Transverse colon (tissue), 4 donors: ENCODE measurements at regions not wholly inside any gene's neighbourhood (a gene's known extent, or its start where the extent isn't known, plus 50 kb on each side); places are given as distances from the start of the nearest gene placed in this dataset.

Experiments
- DNase-seq: peaks from one replicate; pipeline ENCODE4 v3.0.0-alpha.2; 2019
- H3K27ac ChIP-seq, 4 donors: fragments of 200-600 bp; sonication (generic); 2 replicates each; pipeline ENCODE4 v1.5.1; 2016 to 2018; ENCODE audit warnings: inconsistent platforms in 4 of 4
- H3K27me3 ChIP-seq: fragments of 200-600 bp; sonication (generic); 2 replicates; pipeline ENCODE4 v1.5.1; 2017; ENCODE audit warnings: inconsistent platforms
- H3K36me3 ChIP-seq, 4 donors: fragments of 200-600 bp; sonication (generic); 2 replicates each; pipeline ENCODE4 v1.5.1; 2017 to 2019; ENCODE audit warnings: inconsistent platforms in 4 of 4
- H3K4me1 ChIP-seq, 4 donors: fragments of 200-600 bp; sonication (generic); 2 replicates each; pipeline ENCODE4 v1.5.1; 2017 to 2020; ENCODE audit warnings: inconsistent platforms in 4 of 4
- H3K4me3 ChIP-seq, 4 donors: fragments of 200-600 bp; sonication (generic); 1 replicate in 1 of 4; 2 replicates in 3 of 4; pipeline versions ENCODE4 v1.5.1 to v1.6.1; 2017 to 2019; ENCODE audit warnings: inconsistent platforms in 4 of 4
- H3K9me3 ChIP-seq, 2 donors: fragments of 200-600 bp; sonication (generic); 2 replicates each; pipeline ENCODE4 v1.5.1; 2017 to 2019; ENCODE audit warnings: inconsistent platforms in 2 of 2
- EP300 ChIP-seq: sonication (generic); formaldehyde crosslinking; IDR thresholded peaks from one replicate; pipeline ENCODE4 v1.6.1; 2017; ENCODE audit warnings: antibody characterized with exemption, low read depth
- POLR2A ChIP-seq: fragments of 450-650 bp; IDR thresholded peaks from one replicate; pipeline ENCODE4 v1.6.1; 2016; ENCODE audit warnings: antibody characterized with exemption, mild to moderate bottlenecking, moderate library complexity
- POLR2AphosphoS5 ChIP-seq, 3 donors: sonication (generic); formaldehyde crosslinking; IDR thresholded peaks; one replicate each; pipeline ENCODE4 v1.6.1; 2016; ENCODE audit warnings: antibody characterized with exemption in 3 of 3
- WGBS, 2 donors: methylation state at CpG; one replicate each; pipeline ENCODE4 v1.1.5; 2018; ENCODE audit warnings: low coverage in 1 of 2; 5-methylcytosine and 5-hydroxymethylcytosine counted together
- in situ Hi-C, 4 donors: fragments of 200-750 bp; cut with MboI; loops; one replicate each; pipeline versions ENCODE4 v1.15.0 to v1.15.1; 2017; ENCODE audit warnings: low sequenced_read_pairs in 3 of 4, low pct_ligation_motif_present in 1 of 4, low pct_unique_long_range_greater_than_20kb in 1 of 4
- intact Hi-C: fragments of 100-400 bp; cut with DNase I; formaldehyde crosslinking; loops from one replicate; pipeline ENCODE4 v1.15.1; 2023; ENCODE audit warnings: low total_unique reads
- TF ChIP-seq, protein P1 (sequence below), 5 experiments: fragments of 200-600 bp in 3 of 5; fragments of 450-650 bp in 2 of 5; sonication (generic) in 3 of 5; IDR thresholded peaks; 1 replicate in 2 of 5; 2 replicates in 3 of 5; pipeline ENCODE4 v1.5.1; 2016 to 2017; ENCODE audit warnings: antibody characterized with exemption in 5 of 5, inconsistent platforms in 3 of 5, mild to moderate bottlenecking in 2 of 5, moderate library complexity in 1 of 5

DNA sequence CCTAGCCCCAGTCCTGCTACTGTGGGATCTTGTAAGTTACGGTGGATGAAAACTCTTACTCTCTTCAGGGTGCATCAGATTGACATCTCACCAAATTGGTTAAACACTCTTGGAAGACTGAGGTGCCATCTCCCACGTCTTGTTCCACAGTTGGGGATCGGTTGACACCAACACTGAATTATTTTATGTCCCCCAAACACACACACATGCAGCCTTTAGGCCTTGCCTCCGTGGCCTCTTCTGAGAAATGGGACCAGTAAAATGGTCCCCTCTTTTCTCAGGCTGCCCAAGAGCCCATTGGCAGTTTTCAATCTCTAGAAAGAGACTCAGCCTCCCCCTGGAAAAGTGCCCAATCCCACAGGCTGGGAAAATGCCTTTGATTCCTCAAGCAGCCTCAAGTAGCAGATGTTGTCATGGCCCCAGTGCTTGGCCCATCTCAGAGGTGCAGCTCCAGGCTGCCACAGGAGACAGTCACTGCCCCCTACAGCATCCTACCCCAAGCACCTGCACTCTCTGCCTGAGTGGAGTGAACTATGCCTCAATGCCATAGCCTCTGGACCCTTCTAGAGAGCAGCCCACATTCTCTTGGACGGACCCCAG lies 163.9 kb downstream of the ANKRD60 start:
- Histone ChIP-seq H3K36me3 (no peaks in the 10 kb centered on the region), H3K4me1 (no peaks in the 10 kb centered on the region), H3K27ac (no peak overlapping the region), H3K4me3 (no peak overlapping the region), H3K9me3 (peaks cover 0 to 4% of the 10 kb centered on the region in 2 donors), H3K27me3 (no peaks in the 10 kb centered on the region)
- in situ Hi-C loops (loop anchor here in 1 of 4 donors (25.0 kb wide), 1 partner anchor 98 kb away; a partner anchor contains a TSS), intact Hi-C loops (no loop called here)
- no peak for DNase-seq
- WGBS, 2 donors = 92% methylated on average over 5 of the region's 5 CpGs; no CpG with 5 or more reads in 1 of the 2 donors
- TF ChIP-seq POLR2AphosphoS5 (IDR thresholded peaks at IDR 0.05) (no peak), EP300 (no peak), POLR2A (no peak)
- TF ChIP-seq, protein P1, sequence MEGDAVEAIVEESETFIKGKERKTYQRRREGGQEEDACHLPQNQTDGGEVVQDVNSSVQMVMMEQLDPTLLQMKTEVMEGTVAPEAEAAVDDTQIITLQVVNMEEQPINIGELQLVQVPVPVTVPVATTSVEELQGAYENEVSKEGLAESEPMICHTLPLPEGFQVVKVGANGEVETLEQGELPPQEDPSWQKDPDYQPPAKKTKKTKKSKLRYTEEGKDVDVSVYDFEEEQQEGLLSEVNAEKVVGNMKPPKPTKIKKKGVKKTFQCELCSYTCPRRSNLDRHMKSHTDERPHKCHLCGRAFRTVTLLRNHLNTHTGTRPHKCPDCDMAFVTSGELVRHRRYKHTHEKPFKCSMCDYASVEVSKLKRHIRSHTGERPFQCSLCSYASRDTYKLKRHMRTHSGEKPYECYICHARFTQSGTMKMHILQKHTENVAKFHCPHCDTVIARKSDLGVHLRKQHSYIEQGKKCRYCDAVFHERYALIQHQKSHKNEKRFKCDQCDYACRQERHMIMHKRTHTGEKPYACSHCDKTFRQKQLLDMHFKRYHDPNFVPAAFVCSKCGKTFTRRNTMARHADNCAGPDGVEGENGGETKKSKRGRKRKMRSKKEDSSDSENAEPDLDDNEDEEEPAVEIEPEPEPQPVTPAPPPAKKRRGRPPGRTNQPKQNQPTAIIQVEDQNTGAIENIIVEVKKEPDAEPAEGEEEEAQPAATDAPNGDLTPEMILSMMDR (IDR thresholded peaks at IDR 0.05) = no peak

DNA sequence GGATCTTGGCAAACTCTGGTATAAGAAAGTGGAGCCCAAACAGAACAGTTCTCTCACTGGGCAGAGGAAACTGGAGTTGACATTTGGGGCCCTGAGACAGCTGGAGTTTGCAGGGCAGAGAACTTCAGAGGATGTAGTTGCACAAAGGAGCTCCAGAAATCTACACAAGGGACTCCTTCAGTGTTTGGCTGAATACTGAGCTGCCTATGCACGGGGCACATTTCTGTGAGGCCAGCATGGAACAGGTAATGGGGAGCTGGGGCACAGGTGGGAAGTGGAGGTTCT lies 169.3 kb downstream of the ANKRD60 start:
- TF ChIP-seq, protein P1 (IDR thresholded peaks at IDR 0.05) = no peak
- TF ChIP-seq POLR2A (no peak), POLR2AphosphoS5 (IDR thresholded peaks at IDR 0.05) (no peak), EP300 (no peak)
- 67% methylated on average over 1 of the region's 1 CpG; no CpG with 5 or more reads in 1 of the 2 donors for WGBS, 2 donors
- in situ Hi-C loops (loop anchor here in 1 of 4 donors (25.0 kb wide), 1 partner anchor 103 kb away; a partner anchor contains a TSS), intact Hi-C loops (no loop called here)
- H3K4me1 ChIP-seq = peaks cover 0 to 5% (median 0%) of the 10 kb centered on the region in 4 donors
- H3K27me3 ChIP-seq = no peaks in the 10 kb centered on the region
- H3K4me3 ChIP-seq = no peak overlapping the region
- H3K36me3 ChIP-seq = no peaks in the 10 kb centered on the region
- no peak overlapping the region for H3K27ac ChIP-seq
- peaks cover 0 to 4% of the 10 kb centered on the region in 2 donors for H3K9me3 ChIP-seq
- DNase-seq = no peak

DNA sequence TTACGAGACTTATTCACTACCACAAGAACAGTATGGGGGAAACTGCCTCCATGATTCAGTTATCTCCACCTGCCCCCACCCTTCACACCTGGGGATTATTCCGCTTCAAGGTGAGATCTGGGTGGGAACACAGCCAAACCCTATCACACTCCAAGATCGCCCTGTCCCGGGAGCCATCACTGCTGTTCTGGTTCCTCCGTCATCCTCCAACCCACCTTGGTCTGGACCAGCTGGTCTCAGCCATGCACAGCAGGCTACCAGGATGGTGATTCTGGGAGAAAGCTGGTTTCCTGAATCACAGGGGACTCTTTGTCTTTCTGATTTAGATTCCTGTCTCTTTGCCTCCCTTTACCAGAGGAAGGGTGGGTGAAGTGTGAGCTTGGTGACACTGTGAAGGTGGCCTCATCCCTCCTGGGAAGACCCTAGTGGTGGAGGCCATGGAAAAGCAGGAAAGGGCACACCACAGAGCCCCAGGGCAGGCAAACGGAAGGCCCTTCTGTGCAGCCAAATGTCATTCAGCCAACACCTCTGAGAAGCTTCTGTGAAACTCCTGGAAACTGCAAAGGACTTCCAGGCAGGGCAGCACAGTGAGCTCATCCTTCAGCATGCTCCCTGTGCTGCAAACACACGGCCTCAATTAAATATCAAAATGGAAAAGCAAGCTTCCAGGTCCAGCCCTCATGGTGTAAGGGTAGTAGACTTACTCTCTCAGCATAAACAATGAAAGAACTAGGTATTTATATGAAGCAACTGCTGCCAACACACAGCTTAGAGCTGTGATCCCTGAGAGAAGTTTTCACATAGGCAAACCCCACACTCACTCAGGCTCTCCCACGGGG lies 169.8 kb downstream of the ANKRD60 start:
- 76% methylated on average over 8 of the region's 8 CpGs; no CpG with 5 or more reads in 1 of the 2 donors for WGBS, 2 donors
- H3K4me3 ChIP-seq = no peak overlapping the region
- no peak overlapping the region for H3K27ac ChIP-seq
- peaks cover 0 to 5% (median 0%) of the 10 kb centered on the region in 4 donors for H3K4me1 ChIP-seq
- in situ Hi-C loops = loop anchor here in 1 of 4 donors (25.0 kb wide), 1 partner anchor 104 kb away; a partner anchor contains a TSS
- TF ChIP-seq POLR2A (no peak), EP300 (no peak), POLR2AphosphoS5 (IDR thresholded peaks at IDR 0.05) (no peak)
- TF ChIP-seq, protein P1 (IDR thresholded peaks at IDR 0.05) = no peak
- no peaks in the 10 kb centered on the region for H3K27me3 ChIP-seq
- intact Hi-C loops = no loop called here
- peaks cover 0 to 4% of the 10 kb centered on the region in 2 donors for H3K9me3 ChIP-seq
- no peak for DNase-seq
- H3K36me3 ChIP-seq = no peaks in the 10 kb centered on the region

DNA sequence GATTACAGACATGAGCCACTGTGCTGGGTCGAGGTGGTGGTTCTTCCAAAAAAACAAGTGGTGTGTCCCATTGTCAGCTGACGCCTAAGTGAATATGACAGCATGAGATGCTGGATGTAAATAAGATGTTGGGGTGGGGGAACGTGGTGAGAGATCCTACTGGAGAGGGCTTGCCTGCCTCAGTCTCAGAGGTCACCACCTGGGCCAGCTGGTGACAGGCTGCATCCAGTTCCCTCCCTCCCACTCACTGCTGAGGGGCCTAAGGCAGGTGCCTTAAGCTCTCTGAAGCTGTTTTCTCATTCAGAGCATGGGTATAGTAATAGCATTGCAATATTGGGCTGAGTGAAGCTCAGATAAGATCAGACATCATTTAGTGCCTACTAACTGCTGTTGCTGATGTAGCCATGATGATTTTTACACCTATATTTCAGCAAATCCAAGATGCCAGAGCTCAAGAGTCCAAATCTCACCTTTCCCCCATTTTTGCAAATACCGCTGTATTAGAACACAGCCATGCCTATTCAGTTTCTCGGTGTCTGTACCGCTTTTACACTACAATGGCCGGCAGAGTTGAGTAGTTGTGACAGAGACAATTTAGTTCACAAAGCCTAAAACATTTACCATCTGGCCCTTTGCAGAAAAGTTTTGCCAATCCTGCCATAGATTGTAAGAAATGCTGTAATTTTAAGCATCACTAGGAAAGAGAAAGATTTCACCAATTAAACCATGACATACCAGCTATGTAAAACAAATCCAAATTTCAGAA lies 171.3 kb downstream of the ANKRD60 start:
- intact Hi-C loops = no loop called here
- Histone ChIP-seq H3K4me3 (no peak overlapping the region), H3K27me3 (no peaks in the 10 kb centered on the region), H3K4me1 (peaks cover 0 to 5% (median 0%) of the 10 kb centered on the region in 4 donors), H3K9me3 (no peaks in the 10 kb centered on the region), H3K27ac (no peak overlapping the region), H3K36me3 (no peaks in the 10 kb centered on the region)
- no peak for DNase-seq
- TF ChIP-seq, protein P1 (IDR thresholded peaks at IDR 0.05) = no peak
- TF ChIP-seq EP300 = no peak
- no peak for TF ChIP-seq POLR2AphosphoS5 (IDR thresholded peaks at IDR 0.05)
- no peak for TF ChIP-seq POLR2A
- 89 to 96% methylated on average over 4 to 7 of the region's 7 CpGs for WGBS, 2 donors
- in situ Hi-C loops = loop anchor here in 1 of 4 donors (25.0 kb wide), 1 partner anchor 105 kb away; a partner anchor contains a TSS
